GM12878 (cell line): ENCODE measurements at regions not wholly inside any gene's neighbourhood (a gene's known extent, or its start where the extent isn't known, plus 50 kb on each side); places are given as distances from the start of the nearest gene placed in this dataset.

Experiments used
- ATAC-seq: fragments of 200-7000 bp; cut with Tn5 transposase; 3 replicates; pipeline ENCODE4 v1.9.1; 2020; ENCODE audit warnings: mild to moderate bottlenecking, moderate library complexity
- BruUV-seq: library from RNA; stranded (reverse); fragments of 400-500 nt; replicated peaks from 2 replicates; lab custom pipeline; 2021; lab: Mats Ljungman, UMichigan
- CTCF ChIA-PET: fragments of 300-600 bp; sonication (Branson Sonifier 250); formaldehyde crosslinking; extraction: SDS; loops from one replicate; lab custom pipeline; 2021; ENCODE audit warnings: inconsistent platforms; lab: Yijun Ruan, JAX
- POLR2A ChIA-PET: fragments of 350-600 bp; formaldehyde crosslinking; extraction: SDS; loops from one replicate; lab custom pipeline; 2021; ENCODE audit warnings: inconsistent platforms; lab: Charles Lee
- RAD21 ChIA-PET: fragments of 300-600 bp; sonication (Branson Sonifier 250); formaldehyde crosslinking; loops from one replicate; lab custom pipeline; 2023; ENCODE audit warnings: antibody characterized with exemption; ENCODE audit not compliant: unreplicated experiment; lab: Charles Lee
- SMC1A ChIA-PET: fragments of 300-600 bp; sonication (Branson Sonifier 250); formaldehyde crosslinking; loops from one replicate; lab custom pipeline; 2023; ENCODE audit not compliant: unreplicated experiment, uncharacterized antibody; lab: Charles Lee
- DNase-seq: peaks from one replicate; pipeline ENCODE4 v3.0.0-alpha.2; 2011; ENCODE audit warnings: low read depth, low spot score
- FAIRE-seq: peaks from 3 replicates; lab custom pipeline; 2011; peaks lifted over from hg19 to GRCh38; lab: Jason Lieb, UNC
- H2AFZ ChIP-seq: 2 replicates; pipeline ENCODE4 v1.6.0; 2011; ENCODE audit warnings: low read depth, low read length, control low read depth; ENCODE audit not compliant: control insufficient read depth
- H3K27ac ChIP-seq: 2 replicates; pipeline ENCODE4 v1.5.1; 2011; ENCODE audit warnings: control low read depth; ENCODE audit not compliant: control insufficient read depth, insufficient read depth
- H3K27me3 ChIP-seq, 2 experiments: replicated peaks in 1 of 2; 2 replicates each; pipeline versions ENCODE4 v1.6.0 to v1.6.1; 2011; ENCODE audit warnings: low read length in 1 of 2; ENCODE audit not compliant: control insufficient read depth in 2 of 2, insufficient read depth in 2 of 2
- H3K36me3 ChIP-seq, 2 experiments: 2 replicates each; pipeline ENCODE4 v1.5.1; 2011; ENCODE audit warnings: low read length in 1 of 2; ENCODE audit not compliant: control insufficient read depth in 2 of 2, insufficient read depth in 2 of 2
- H3K4me1 ChIP-seq: 2 replicates; pipeline ENCODE4 v1.6.1; 2011; ENCODE audit warnings: mild to moderate bottlenecking, low read length, moderate library complexity, mixed read lengths; ENCODE audit not compliant: control insufficient read depth, insufficient read depth
- H3K4me2 ChIP-seq: 2 replicates; pipeline ENCODE4 v1.6.0; 2011; ENCODE audit warnings: control low read depth; ENCODE audit not compliant: control insufficient read depth, insufficient read depth
- H3K4me3 ChIP-seq: fragments of 200-600 bp; sonication (generic); 2 replicates; pipeline ENCODE4 v1.5.1; 2016
- H3K79me2 ChIP-seq: 2 replicates; pipeline ENCODE4 v1.6.0; 2011; ENCODE audit warnings: low read length; ENCODE audit not compliant: control insufficient read depth, insufficient read depth
- H3K9ac ChIP-seq: 2 replicates; pipeline ENCODE4 v1.8.0; 2011; ENCODE audit warnings: low read length, control low read depth, mixed read lengths; ENCODE audit not compliant: control insufficient read depth, insufficient read depth
- H3K9me3 ChIP-seq: replicated peaks from 3 replicates; pipeline ENCODE4 v1.5.1; 2011; ENCODE audit warnings: mild to moderate bottlenecking, low read length; ENCODE audit not compliant: control insufficient read depth, insufficient read depth
- H4K20me1 ChIP-seq: 2 replicates; pipeline ENCODE4 v1.6.0; 2011; ENCODE audit not compliant: control insufficient read depth, insufficient read depth
- ASH2L ChIP-seq: fragments of 300-600, 200-600 bp; sonication (generic); IDR thresholded peaks from 2 replicates; pipeline ENCODE4 v1.6.1; 2017; ENCODE audit warnings: low read depth, mild to moderate bottlenecking, borderline replicate concordance
- ATF3 ChIP-seq: IDR thresholded peaks from 2 replicates; pipeline ENCODE4 v1.6.1; 2011; ENCODE audit warnings: low read depth, mild to moderate bottlenecking, low read length, moderate library complexity, borderline replicate concordance; ENCODE audit errors: extremely low read depth
- BCL11A ChIP-seq: IDR thresholded peaks from 2 replicates; pipeline ENCODE4 v1.6.1; 2011; ENCODE audit warnings: low read depth, low read length
- CBFB ChIP-seq: IDR thresholded peaks from 2 replicates; pipeline ENCODE4 v1.6.1; 2016; ENCODE audit warnings: antibody characterized with exemption, low read depth
- CBX5 ChIP-seq: sonication (generic); IDR thresholded peaks from 2 replicates; pipeline ENCODE4 v1.6.1; 2016; ENCODE audit warnings: low read depth, moderate library complexity, mild to moderate bottlenecking, inconsistent platforms
- CEBPB ChIP-seq, 2 experiments: fragments of 150-350 bp in 1 of 2; IDR thresholded peaks; 2 replicates each; pipeline ENCODE4 v1.6.1; 2012 to 2014; ENCODE audit warnings: low read depth in 2 of 2, low read length in 2 of 2, borderline replicate concordance in 1 of 2, inconsistent platforms in 1 of 2
- CHD4 ChIP-seq: fragments of 200-600 bp; sonication (generic); IDR thresholded peaks from 2 replicates; pipeline ENCODE4 v1.6.1; 2016; ENCODE audit warnings: mild to moderate bottlenecking
- CTCF ChIP-seq, 3 experiments: IDR thresholded peaks in 2 of 3; conservative IDR thresholded peaks in 1 of 3; 2 replicates each; pipeline ENCODE4 v1.5.1; 2011; ENCODE audit warnings: low read depth in 3 of 3, low read length in 3 of 3, mild to moderate bottlenecking in 3 of 3, control low read depth in 2 of 3, moderate library complexity in 2 of 3, inconsistent platforms in 1 of 3, mixed read lengths in 1 of 3; ENCODE audit not compliant: control insufficient read depth in 2 of 3, insufficient read depth in 1 of 3; ENCODE audit errors: extremely low read depth in 1 of 3
- DPF2 ChIP-seq: fragments of 450-650 bp; IDR thresholded peaks from 2 replicates; pipeline ENCODE4 v1.6.1; 2017; ENCODE audit warnings: mild to moderate bottlenecking
- HDAC6 ChIP-seq: fragments of 200-600 bp; sonication (generic); IDR thresholded peaks from one replicate; pipeline ENCODE4 v1.8.0; 2017; ENCODE audit warnings: antibody characterized with exemption; ENCODE audit not compliant: unreplicated experiment
- IRF5 ChIP-seq: fragments of 450-650 bp; IDR thresholded peaks from 2 replicates; pipeline ENCODE4 v1.6.1; 2017; ENCODE audit warnings: borderline replicate concordance
- MYC ChIP-seq: IDR thresholded peaks from 2 replicates; pipeline ENCODE4 v1.6.1; 2011; ENCODE audit warnings: mild to moderate bottlenecking, low read length, moderate library complexity, inconsistent platforms; ENCODE audit not compliant: insufficient read depth, insufficient replicate concordance, insufficient read length, severe bottlenecking
- RAD51 ChIP-seq: fragments of 450-650 bp; IDR thresholded peaks from 2 replicates; pipeline ENCODE4 v1.6.1; 2016; ENCODE audit warnings: moderate library complexity, mild to moderate bottlenecking, inconsistent platforms
- RB1 ChIP-seq: fragments of 450-650 bp; formaldehyde crosslinking; IDR thresholded peaks from 2 replicates; pipeline ENCODE4 v1.6.1; 2017; ENCODE audit warnings: mild to moderate bottlenecking, borderline replicate concordance
- SMARCA5 ChIP-seq: fragments of 450-650 bp; IDR thresholded peaks from 2 replicates; pipeline ENCODE4 v1.6.1; 2017; ENCODE audit warnings: mild to moderate bottlenecking
- SUPT20H ChIP-seq: IDR thresholded peaks from 2 replicates; pipeline ENCODE4 v1.6.1; 2011; ENCODE audit warnings: low read depth, mild to moderate bottlenecking, low read length, moderate library complexity, borderline replicate concordance; ENCODE audit not compliant: control insufficient read depth
- WGBS: methylation state at CpG from one replicate; pipeline ENCODE4 v1.1.6; 2016; ENCODE audit warnings: low lambda C conversion rate; ENCODE audit not compliant: insufficient replicate concordance, insufficient coverage; ENCODE audit errors: missing lambda C conversion rate; 5-methylcytosine and 5-hydroxymethylcytosine counted together
- in situ Hi-C: fragments of 300-500 bp; cut with MboI; formaldehyde crosslinking; loops from 9 replicates; pipeline ENCODE4 v1.14.3; 2018; ENCODE audit warnings: mixed read lengths
- intact Hi-C: fragments of 100-400 bp; cut with micrococcal nuclease; formaldehyde crosslinking; loops from one replicate; pipeline ENCODE4 v1.14.2; 2022; ENCODE audit not compliant: unreplicated experiment

- CTCF ChIA-PET = interaction anchor here (1.2 to 1.5 kb wide), 2 partner anchors 9 to 197 kb away, joined by 3 to 4 read pairs; no protein-coding TSS in a partner anchor
- RAD21 ChIA-PET = no interaction called here
- H3K36me3 ChIP-seq = no peaks in the 10 kb centered on the region
- no peak overlapping the region for H3K27ac ChIP-seq
- BruUV-seq = no TSS peak
- in situ Hi-C loops (no loop called here), intact Hi-C loops (no loop called here)
- H3K9me3 ChIP-seq = no peaks in the 10 kb centered on the region
- H4K20me1 ChIP-seq = no peaks in the 10 kb centered on the region
- TF ChIP-seq RB1 (no peak), ATF3 (no peak), CTCF (IDR thresholded peaks at IDR 0.05 in 2 of 3, conservative IDR thresholded peaks at IDR 0.05 in 1 of 3; ENCODE audit: control insufficient read depth in 2 of 3, extremely low read depth in 1 of 3, insufficient read depth in 1 of 3, low read depth in 3 of 3, low read length in 3 of 3) (no peak), BCL11A (no peak), SUPT20H (no peak), DPF2 (no peak), CBX5 (no peak), MYC (no peak), IRF5 (no peak), CHD4 (no peak), SMARCA5 (no peak), ASH2L (no peak), HDAC6 (no peak), CEBPB (IDR thresholded peaks at IDR 0.05; ENCODE audit: borderline replicate concordance in 1 of 2, low read depth in 2 of 2, low read length in 2 of 2) (no peak), RAD51 (no peak), CBFB (no peak)
- SMC1A ChIA-PET = interaction anchor here (0.7 to 1.0 kb wide), 2 partner anchors 10 to 16 kb away, joined by 3 read pairs; no protein-coding TSS in a partner anchor
- H3K4me1 ChIP-seq = no peaks in the 10 kb centered on the region
- no peak overlapping the region for H3K4me2 ChIP-seq
- WGBS = 60% methylated on average over 3 of the region's 3 CpGs
- H3K9ac ChIP-seq = no peak overlapping the region
- FAIRE-seq (no peak), DNase-seq (no peak), ATAC-seq (no peak)
- no peaks in the 10 kb centered on the region for H3K27me3 ChIP-seq
- POLR2A ChIA-PET = no interaction called here
- H2AFZ ChIP-seq = no peak overlapping the region
- no peaks in the 10 kb centered on the region for H3K79me2 ChIP-seq
- no peak overlapping the region for H3K4me3 ChIP-seq
Measured at GRCh38 chr5:23405316-23406068, 101.9 kb upstream of the PRDM9 start.
